HCT116 (cell line): ENCODE measurements at regions not wholly inside any gene's neighbourhood (a gene's known extent, or its start where the extent isn't known, plus 50 kb on each side); places are given as distances from the start of the nearest gene placed in this dataset.

Source experiments
- ATAC-seq: fragments of 200-7000 bp; cut with Tn5 transposase; 2 replicates; pipeline ENCODE4 v1.9.1; 2020; ENCODE audit warnings: mild to moderate bottlenecking, moderate library complexity
- BruUV-seq: library from RNA; stranded (reverse); fragments of 400-500 nt; replicated peaks from 2 replicates; lab custom pipeline; 2021; lab: Mats Ljungman, UMichigan
- CTCF ChIA-PET: fragments of 300-600 bp; sonication (Branson Sonifier 250); formaldehyde crosslinking; loops from one replicate; lab custom pipeline; 2021; ENCODE audit warnings: antibody characterized with exemption; lab: Charles Lee
- POLR2A ChIA-PET: fragments of 300-600, 350-600 bp; sonication (Branson Sonifier 250); formaldehyde crosslinking; loops from one replicate; lab custom pipeline; 2021; ENCODE audit warnings: antibody characterized with exemption; lab: Charles Lee
- RAD21 ChIA-PET, 2 experiments: fragments of 300-600 bp; sonication (Branson Sonifier 250); formaldehyde crosslinking; loops; one replicate each; lab custom pipeline; 2023; ENCODE audit warnings: low total read pairs in 2 of 2; ENCODE audit not compliant: uncharacterized antibody in 2 of 2, unreplicated experiment in 2 of 2, low non-redundant PET in 1 of 2; lab: Charles Lee
- DNase-seq: peaks from one replicate; pipeline ENCODE4 v3.0.0-alpha.2; 2010; ENCODE audit warnings: low read depth, low spot score
- H2AFZ ChIP-seq: fragments of 200-600 bp; shearing (Covaris generic), sonication (generic); 2 replicates; pipeline ENCODE4 v1.6.1; 2017; ENCODE audit warnings: low read depth, mixed run types, mixed read lengths, antibody characterized with exemption, low read length; ENCODE audit not compliant: poor library complexity, severe bottlenecking
- H3K27ac ChIP-seq: 2 replicates; pipeline ENCODE4 v1.5.1; 2012; ENCODE audit warnings: low read depth, low read length
- H3K27me3 ChIP-seq: fragments of 200-600 bp; sonication (generic); 2 replicates; pipeline ENCODE4 v1.6.1; 2016; ENCODE audit warnings: mixed run types, low read length, mixed read lengths; ENCODE audit not compliant: insufficient read depth
- H3K36me3 ChIP-seq, 2 experiments: fragments of 200-500 bp in 1 of 2; fragments of 200-600 bp in 1 of 2; sonication (Bioruptor generic) in 1 of 2; sonication (generic) in 1 of 2; 2 replicates each; pipeline versions ENCODE4 v1.5.1 to v1.6.1; 2014 to 2016; ENCODE audit warnings: low read length in 2 of 2, inconsistent platforms in 1 of 2, mixed read lengths in 1 of 2, mixed run types in 1 of 2; ENCODE audit not compliant: insufficient read depth in 2 of 2, control insufficient read depth in 1 of 2
- H3K4me1 ChIP-seq, 2 experiments: fragments of 200-600 bp in 1 of 2; sonication (generic) in 1 of 2; 2 replicates each; pipeline versions ENCODE4 v1.5.1 to v1.6.1; 2012 to 2017; ENCODE audit warnings: low read length in 2 of 2, inconsistent platforms in 1 of 2, mild to moderate bottlenecking in 1 of 2, mixed read lengths in 1 of 2, mixed run types in 1 of 2, moderate library complexity in 1 of 2; ENCODE audit not compliant: insufficient read depth in 2 of 2, control insufficient read depth in 1 of 2
- H3K4me2 ChIP-seq: fragments of 200-600 bp; sonication (generic); 2 replicates; pipeline ENCODE4 v1.6.1; 2017; ENCODE audit warnings: mixed run types, low read length, mixed read lengths
- H3K4me3 ChIP-seq, 2 experiments: fragments of 200-600 bp in 1 of 2; sonication (generic) in 1 of 2; replicated peaks in 1 of 2; 2 replicates each; pipeline ENCODE4 v1.5.1; 2011 to 2016; ENCODE audit warnings: low read length in 2 of 2, control low read depth in 1 of 2, low read depth in 1 of 2, mild to moderate bottlenecking in 1 of 2, mixed read lengths in 1 of 2, mixed run types in 1 of 2
- H3K79me2 ChIP-seq: fragments of 200-600 bp; sonication (generic); 2 replicates; pipeline ENCODE4 v1.6.1; 2017; ENCODE audit warnings: mild to moderate bottlenecking, mixed run types, low read length, moderate library complexity, mixed read lengths; ENCODE audit not compliant: insufficient read depth
- H3K9ac ChIP-seq: fragments of 200-600 bp; sonication (generic); 2 replicates; pipeline ENCODE4 v1.6.1; 2016; ENCODE audit warnings: low read length, mixed read lengths
- H3K9me2 ChIP-seq: fragments of 200-600 bp; sonication (generic), shearing (Covaris generic); 2 replicates; pipeline ENCODE4 v1.6.1; 2017; ENCODE audit warnings: mixed run types, mild to moderate bottlenecking, moderate library complexity; ENCODE audit not compliant: insufficient read depth
- H3K9me3 ChIP-seq, 2 experiments: fragments of 200-500 bp in 1 of 2; fragments of 200-600 bp in 1 of 2; sonication (Bioruptor generic) in 1 of 2; sonication (generic) in 1 of 2; 2 replicates each; pipeline ENCODE4 v1.6.1; 2014 to 2017; ENCODE audit warnings: low read length in 2 of 2, mixed read lengths in 2 of 2, inconsistent platforms in 1 of 2, low read depth in 1 of 2, mild to moderate bottlenecking in 1 of 2, mixed run types in 1 of 2, moderate library complexity in 1 of 2; ENCODE audit not compliant: control insufficient read depth in 1 of 2, insufficient read depth in 1 of 2
- H4K20me1 ChIP-seq: fragments of 200-600 bp; sonication (generic), shearing (Covaris generic); 2 replicates; pipeline ENCODE4 v1.6.1; 2017; ENCODE audit warnings: mixed run types, mild to moderate bottlenecking, moderate library complexity; ENCODE audit not compliant: insufficient read depth
- ATF3 ChIP-seq: IDR thresholded peaks from 2 replicates; pipeline ENCODE4 v1.6.1; 2012
- CEBPB ChIP-seq: IDR thresholded peaks from 2 replicates; pipeline ENCODE4 v1.6.1; 2012; ENCODE audit warnings: low read depth
- CTCF ChIP-seq, 3 experiments: fragments of 200-600 bp in 1 of 3; sonication (generic) in 1 of 3; IDR thresholded peaks in 2 of 3; conservative IDR thresholded peaks in 1 of 3; 2 replicates each; pipeline ENCODE4 v1.5.1; 2012 to 2017; ENCODE audit warnings: low read depth in 2 of 3, low read length in 2 of 3, antibody characterized with exemption in 1 of 3, borderline replicate concordance in 1 of 3, control low read depth in 1 of 3, mild to moderate bottlenecking in 1 of 3, mixed read lengths in 1 of 3, mixed run types in 1 of 3, moderate library complexity in 1 of 3; ENCODE audit not compliant: insufficient read depth in 1 of 3
- EZH2phosphoT487 ChIP-seq: fragments of 200-600 bp; IDR thresholded peaks from 2 replicates; pipeline ENCODE4 v1.6.1; 2018; ENCODE audit warnings: antibody characterized with exemption, borderline replicate concordance
- FOSL1 ChIP-seq: IDR thresholded peaks from 2 replicates; pipeline ENCODE4 v1.6.1; 2012; ENCODE audit warnings: low read depth
- JUND ChIP-seq: IDR thresholded peaks from 2 replicates; pipeline ENCODE4 v1.6.1; 2012
- MAX ChIP-seq: IDR thresholded peaks from 2 replicates; pipeline ENCODE4 v1.6.1; 2012
- POLR2AphosphoS5 ChIP-seq: IDR thresholded peaks from 2 replicates; pipeline ENCODE4 v1.6.1; 2011; ENCODE audit warnings: mild to moderate bottlenecking, low read depth, low read length, moderate library complexity
- SP1 ChIP-seq: IDR thresholded peaks from 2 replicates; pipeline ENCODE4 v1.6.1; 2012; ENCODE audit warnings: low read depth
- SRF ChIP-seq: IDR thresholded peaks from 2 replicates; pipeline ENCODE4 v1.6.1; 2012; ENCODE audit warnings: low read depth
- ZBTB33 ChIP-seq: IDR thresholded peaks from 2 replicates; pipeline ENCODE4 v1.6.1; 2011; ENCODE audit warnings: mild to moderate bottlenecking, low read length, moderate library complexity; ENCODE audit not compliant: insufficient replicate concordance; ENCODE audit errors: extremely low read depth
- ZFX ChIP-seq: fragments of 450-650 bp; IDR thresholded peaks from 2 replicates; pipeline ENCODE4 v1.6.1; 2017
- intact Hi-C: fragments of 100-400 bp; cut with micrococcal nuclease; formaldehyde crosslinking; loops from 2 replicates; pipeline ENCODE4 v1.10.0; 2022

- CTCF ChIA-PET: no interaction called here
Measured at GRCh38 chr4:77248805-77249204, 91.8 kb downstream of the CCNG2 start.

More at GRCh38 chr4:77248805-77249204, 91.8 kb downstream of the CCNG2 start:
- H3K36me3 ChIP-seq: no peaks in the 10 kb centered on the region
- H3K79me2 ChIP-seq: no peaks in the 10 kb centered on the region
- POLR2A ChIA-PET: no interaction called here
- H3K27ac ChIP-seq: no peak overlapping the region
- no peaks in the 10 kb centered on the region for H3K9me3 ChIP-seq
- RAD21 ChIA-PET: no interaction called here
- H3K4me2 ChIP-seq: no peak overlapping the region
- no peaks in the 10 kb centered on the region for H4K20me1 ChIP-seq
- TF ChIP-seq CTCF (IDR thresholded peaks at IDR 0.05 in 2 of 3, conservative IDR thresholded peaks at IDR 0.05 in 1 of 3; ENCODE audit: borderline replicate concordance in 1 of 3, insufficient read depth in 1 of 3, low read depth in 2 of 3, low read length in 2 of 3): no peak
- TF ChIP-seq FOSL1: no peak
- no peak for TF ChIP-seq POLR2AphosphoS5
- TF ChIP-seq JUND: no peak
- TF ChIP-seq CEBPB: no peak
- no peak for TF ChIP-seq MAX
- TF ChIP-seq ATF3: no peak
- no peak for TF ChIP-seq ZBTB33
- no peak for TF ChIP-seq SP1
- TF ChIP-seq ZFX: no peak
- no peak for TF ChIP-seq EZH2phosphoT487
- TF ChIP-seq SRF: no peak
- H2AFZ ChIP-seq: no peak overlapping the region
- H3K27me3 ChIP-seq: peaks cover 30% of the 10 kb centered on the region; the same call in 1 of the 2 replicates
- no peak overlapping the region for H3K9ac ChIP-seq
- H3K4me3 ChIP-seq: no peak overlapping the region
- ATAC-seq (no peak), DNase-seq (no peak)
- no TSS peak for BruUV-seq
- H3K9me2 ChIP-seq: no peaks in the 10 kb centered on the region
- intact Hi-C loops: loop anchor here (5.0 to 10.0 kb wide), 2 partner anchors 43 to 366 kb away; no protein-coding TSS in a partner anchor
- no peaks in the 10 kb centered on the region for H3K4me1 ChIP-seq
